ENCODE measurements at regions not wholly inside any gene's neighbourhood (a gene's known extent, or its start where the extent isn't known, plus 50 kb on each side); places are given as distances from the start of the nearest gene placed in this dataset.

GRCh38 chr4:115219315-115219860 is 106.0 kb upstream of the NDST4 start:
- H3K27ac ChIP-seq (ENCODE audit: low read depth in 1 of 2, low read length in 2 of 2): no peak overlapping the region
- H3K36me3 Mint-ChIP-seq: no peaks in the 10 kb centered on the region
- no peak overlapping the region for H3K4me2 ChIP-seq (replicated peaks; ENCODE audit: extremely low read depth, low read length, poor library complexity, severe bottlenecking)
- no peaks in the 10 kb centered on the region for H3K27me3 ChIP-seq (ENCODE audit: control insufficient read depth in 2 of 2, insufficient read depth in 2 of 2, low read length in 2 of 2)
- no peaks in the 10 kb centered on the region for H3K4me1 ChIP-seq (ENCODE audit: control insufficient read depth in 1 of 2, insufficient read depth in 2 of 2, low read length in 2 of 2)
- H3K4me1 Mint-ChIP-seq: no peaks in the 10 kb centered on the region
- H3K9me3 Mint-ChIP-seq: peaks cover 0 to 5% (median 0%) of the 10 kb centered on the region in 7 donors
- H3K36me3 ChIP-seq (replicated peaks in 1 of 2; ENCODE audit: control insufficient read depth in 1 of 2, insufficient read depth in 2 of 2, low read length in 2 of 2): no peaks in the 10 kb centered on the region
- no peak for TF ChIP-seq CTCF (IDR thresholded peaks at IDR 0.05)
- no peak overlapping the region for H3K4me3 ChIP-seq (replicated peaks in 1 of 3; ENCODE audit: low read depth in 2 of 3, low read length in 3 of 3)
- no peak overlapping the region for H3K27ac Mint-ChIP-seq
- no peak overlapping the region for H2AFZ ChIP-seq (ENCODE audit: insufficient read depth, low read depth, low read length, poor library complexity, severe bottlenecking)
- intact Hi-C loops (cut with micrococcal nuclease): no loop called here
- WGBS (ENCODE audit: insufficient coverage): no CpG with 5 or more reads among the region's 2 CpGs
- H3K27me3 Mint-ChIP-seq (ENCODE audit: low read depth in 3 of 3): no peaks in the 10 kb centered on the region
- no peaks in the 10 kb centered on the region for H3K79me2 ChIP-seq (ENCODE audit: insufficient read depth, low read length)
- no peak overlapping the region for H3K4me3 Mint-ChIP-seq
- no peak for DNase-seq
- no peak overlapping the region for H3K9ac ChIP-seq (ENCODE audit: insufficient read depth, low read length, poor library complexity, severe bottlenecking)
- H3K9me3 ChIP-seq (replicated peaks in 1 of 2; ENCODE audit: control insufficient read depth in 1 of 2, insufficient read depth in 1 of 2, low read length in 2 of 2): no peaks in the 10 kb centered on the region
- H4K20me1 ChIP-seq (ENCODE audit: insufficient read depth, low read length): no peaks in the 10 kb centered on the region

GRCh38 chr4:115215935-115216334 is 102.5 kb upstream of the NDST4 start:
- no peak overlapping the region for H3K4me2 ChIP-seq (replicated peaks; ENCODE audit: extremely low read depth, low read length, poor library complexity, severe bottlenecking)
- H3K9ac ChIP-seq (ENCODE audit: insufficient read depth, low read length, poor library complexity, severe bottlenecking): no peak overlapping the region
- H3K4me3 ChIP-seq (replicated peaks in 1 of 3; ENCODE audit: low read depth in 2 of 3, low read length in 3 of 3): no peak overlapping the region
- no peak overlapping the region for H3K27ac ChIP-seq (ENCODE audit: low read depth in 1 of 2, low read length in 2 of 2)
- Mint-ChIP-seq H3K27me3 (ENCODE audit: low read depth in 3 of 3) (no peaks in the 10 kb centered on the region), H3K36me3 (no peaks in the 10 kb centered on the region), H3K27ac (no peak overlapping the region), H3K9me3 (peaks cover 0 to 2% (median 0%) of the 10 kb centered on the region in 7 donors), H3K4me3 (no peak overlapping the region), H3K4me1 (no peaks in the 10 kb centered on the region)
- H3K36me3 ChIP-seq (replicated peaks in 1 of 2; ENCODE audit: control insufficient read depth in 1 of 2, insufficient read depth in 2 of 2, low read length in 2 of 2): no peaks in the 10 kb centered on the region
- WGBS (ENCODE audit: insufficient coverage): 100% methylated on average over 1 of the region's 3 CpGs
- H3K4me1 ChIP-seq (ENCODE audit: control insufficient read depth in 1 of 2, insufficient read depth in 2 of 2, low read length in 2 of 2): no peaks in the 10 kb centered on the region
- TF ChIP-seq CTCF (IDR thresholded peaks at IDR 0.05): no peak
- no peaks in the 10 kb centered on the region for H3K9me3 ChIP-seq (replicated peaks in 1 of 2; ENCODE audit: control insufficient read depth in 1 of 2, insufficient read depth in 1 of 2, low read length in 2 of 2)
- no peak overlapping the region for H2AFZ ChIP-seq (ENCODE audit: insufficient read depth, low read depth, low read length, poor library complexity, severe bottlenecking)
- intact Hi-C loops (cut with micrococcal nuclease): no loop called here
- DNase-seq: no peak
- no peaks in the 10 kb centered on the region for H4K20me1 ChIP-seq (ENCODE audit: insufficient read depth, low read length)
- no peaks in the 10 kb centered on the region for H3K27me3 ChIP-seq (ENCODE audit: control insufficient read depth in 2 of 2, insufficient read depth in 2 of 2, low read length in 2 of 2)
- H3K79me2 ChIP-seq (ENCODE audit: insufficient read depth, low read length): no peaks in the 10 kb centered on the region

Measured in CD14-positive monocyte (primary cell).